Astrocyte (in vitro differentiated cells and primary cell): ENCODE measurements at regions not wholly inside any gene's neighbourhood (a gene's known extent, or its start where the extent isn't known, plus 50 kb on each side); places are given as distances from the start of the nearest gene placed in this dataset.

Experiments used
- DNase-seq: peaks from one replicate; pipeline ENCODE4 v3.0.0-alpha.2; 2010; ENCODE audit warnings: low read depth
- FAIRE-seq: peaks from 2 replicates; lab custom pipeline; 2011; peaks lifted over from hg19 to GRCh38; lab: Jason Lieb, UNC
- H2AFZ ChIP-seq: 2 replicates; pipeline ENCODE4 v1.6.0; 2012; ENCODE audit warnings: low read depth, low read length, inconsistent platforms
- H3K27ac ChIP-seq: 2 replicates; pipeline ENCODE4 v1.5.1; 2011; ENCODE audit warnings: low read depth, low read length, inconsistent platforms
- H3K27me3 ChIP-seq: 2 replicates; pipeline ENCODE4 v1.6.0; 2011; ENCODE audit warnings: low read length, inconsistent platforms; ENCODE audit not compliant: insufficient read depth
- H3K36me3 ChIP-seq: 2 replicates; pipeline ENCODE4 v1.5.1; 2011; ENCODE audit warnings: low read length, inconsistent platforms; ENCODE audit not compliant: insufficient read depth
- H3K4me1 ChIP-seq: 2 replicates; pipeline ENCODE4 v1.5.1; 2011; ENCODE audit warnings: low read length, inconsistent platforms; ENCODE audit not compliant: insufficient read depth
- H3K4me2 ChIP-seq: 2 replicates; pipeline ENCODE4 v1.6.0; 2012; ENCODE audit warnings: low read length, inconsistent platforms
- H3K4me3 ChIP-seq: 2 replicates; pipeline ENCODE4 v1.5.1; 2011; ENCODE audit warnings: low read depth, mild to moderate bottlenecking, low read length, inconsistent platforms; ENCODE audit not compliant: insufficient read depth
- H3K79me2 ChIP-seq: 2 replicates; pipeline ENCODE4 v1.6.0; 2012; ENCODE audit warnings: mild to moderate bottlenecking, low read length, inconsistent platforms; ENCODE audit not compliant: insufficient read depth
- H3K9ac ChIP-seq: 2 replicates; pipeline ENCODE4 v1.6.0; 2012; ENCODE audit warnings: mild to moderate bottlenecking, low read length, inconsistent platforms
- H3K9me3 ChIP-seq: 2 replicates; pipeline ENCODE4 v1.5.1; 2012; ENCODE audit warnings: low read depth, mild to moderate bottlenecking, low read length, inconsistent platforms; ENCODE audit not compliant: insufficient read depth
- H4K20me1 ChIP-seq: 2 replicates; pipeline ENCODE4 v1.6.0; 2012; ENCODE audit warnings: low read length, inconsistent platforms; ENCODE audit not compliant: insufficient read depth
- H3K27ac Mint-ChIP-seq: one replicate; pipeline ENCODE4 v1.8.0; 2021; ENCODE audit warnings: mild to moderate bottlenecking, mixed read lengths; ENCODE audit not compliant: unreplicated experiment
- H3K27me3 Mint-ChIP-seq: one replicate; pipeline ENCODE4 v1.8.0; 2021; ENCODE audit warnings: low read depth, mixed read lengths; ENCODE audit not compliant: unreplicated experiment
- H3K36me3 Mint-ChIP-seq: one replicate; pipeline ENCODE4 v1.8.0; 2021; ENCODE audit warnings: low read depth, mixed read lengths; ENCODE audit not compliant: unreplicated experiment
- H3K4me1 Mint-ChIP-seq: one replicate; pipeline ENCODE4 v1.8.0; 2021; ENCODE audit warnings: low read depth, mixed read lengths; ENCODE audit not compliant: unreplicated experiment
- H3K4me3 Mint-ChIP-seq: one replicate; pipeline ENCODE4 v1.8.0; 2021; ENCODE audit warnings: mild to moderate bottlenecking, moderate library complexity, mixed read lengths; ENCODE audit not compliant: unreplicated experiment
- H3K9me3 Mint-ChIP-seq: one replicate; pipeline ENCODE4 v1.8.0; 2021; ENCODE audit warnings: mild to moderate bottlenecking, mixed read lengths; ENCODE audit not compliant: unreplicated experiment
- EZH2 ChIP-seq: IDR thresholded peaks from 2 replicates; pipeline ENCODE4 v1.6.1; 2012; ENCODE audit warnings: mild to moderate bottlenecking, low read length, inconsistent platforms; ENCODE audit not compliant: insufficient read depth
- TF ChIP-seq, protein P1 (sequence below): IDR thresholded peaks from 2 replicates; pipeline ENCODE4 v1.5.1; 2011; ENCODE audit warnings: low read depth, mild to moderate bottlenecking, inconsistent platforms, low read length, moderate library complexity; ENCODE audit not compliant: insufficient read depth

GRCh38 chr14:62304257-62304656 lies 542.0 kb downstream of the SNAPC1 start:
- Histone ChIP-seq H3K9me3 (no peaks in the 10 kb centered on the region), H3K4me3 (no peak overlapping the region), H4K20me1 (no peaks in the 10 kb centered on the region), H3K36me3 (no peaks in the 10 kb centered on the region), H2AFZ (no peak overlapping the region), H3K27me3 (no peaks in the 10 kb centered on the region), H3K27ac (no peak overlapping the region), H3K9ac (no peak overlapping the region), H3K4me2 (no peak overlapping the region), H3K4me1 (peaks cover 15% of the 10 kb centered on the region), H3K79me2 (no peaks in the 10 kb centered on the region)
- FAIRE-seq (no peak), DNase-seq (no peak)
- H3K4me1 Mint-ChIP-seq = peaks cover 16% of the 10 kb centered on the region
- no peak for TF ChIP-seq EZH2
- TF ChIP-seq, protein P1, sequence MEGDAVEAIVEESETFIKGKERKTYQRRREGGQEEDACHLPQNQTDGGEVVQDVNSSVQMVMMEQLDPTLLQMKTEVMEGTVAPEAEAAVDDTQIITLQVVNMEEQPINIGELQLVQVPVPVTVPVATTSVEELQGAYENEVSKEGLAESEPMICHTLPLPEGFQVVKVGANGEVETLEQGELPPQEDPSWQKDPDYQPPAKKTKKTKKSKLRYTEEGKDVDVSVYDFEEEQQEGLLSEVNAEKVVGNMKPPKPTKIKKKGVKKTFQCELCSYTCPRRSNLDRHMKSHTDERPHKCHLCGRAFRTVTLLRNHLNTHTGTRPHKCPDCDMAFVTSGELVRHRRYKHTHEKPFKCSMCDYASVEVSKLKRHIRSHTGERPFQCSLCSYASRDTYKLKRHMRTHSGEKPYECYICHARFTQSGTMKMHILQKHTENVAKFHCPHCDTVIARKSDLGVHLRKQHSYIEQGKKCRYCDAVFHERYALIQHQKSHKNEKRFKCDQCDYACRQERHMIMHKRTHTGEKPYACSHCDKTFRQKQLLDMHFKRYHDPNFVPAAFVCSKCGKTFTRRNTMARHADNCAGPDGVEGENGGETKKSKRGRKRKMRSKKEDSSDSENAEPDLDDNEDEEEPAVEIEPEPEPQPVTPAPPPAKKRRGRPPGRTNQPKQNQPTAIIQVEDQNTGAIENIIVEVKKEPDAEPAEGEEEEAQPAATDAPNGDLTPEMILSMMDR = no peak
- no peaks in the 10 kb centered on the region for H3K27me3 Mint-ChIP-seq
- no peak overlapping the region for H3K27ac Mint-ChIP-seq
- H3K4me3 Mint-ChIP-seq = no peak overlapping the region
- H3K9me3 Mint-ChIP-seq = no peaks in the 10 kb centered on the region
- no peaks in the 10 kb centered on the region for H3K36me3 Mint-ChIP-seq

GRCh38 chr14:62307844-62308243 lies 545.6 kb downstream of the SNAPC1 start:
- H2AFZ ChIP-seq = no peak overlapping the region
- H3K36me3 Mint-ChIP-seq = no peaks in the 10 kb centered on the region
- no peak overlapping the region for H3K9ac ChIP-seq
- TF ChIP-seq, protein P1 = no peak
- no peak for TF ChIP-seq EZH2
- no peaks in the 10 kb centered on the region for H3K27me3 ChIP-seq
- FAIRE-seq (no peak), DNase-seq (no peak)
- no peak overlapping the region for H3K4me2 ChIP-seq
- H3K27ac ChIP-seq = no peak overlapping the region
- no peaks in the 10 kb centered on the region for H3K9me3 Mint-ChIP-seq
- no peaks in the 10 kb centered on the region for H3K27me3 Mint-ChIP-seq
- H3K4me1 Mint-ChIP-seq = no peaks in the 10 kb centered on the region
- H3K79me2 ChIP-seq = no peaks in the 10 kb centered on the region
- H3K4me3 Mint-ChIP-seq = no peak overlapping the region
- H3K36me3 ChIP-seq = no peaks in the 10 kb centered on the region
- H3K27ac Mint-ChIP-seq = no peak overlapping the region
- H3K4me1 ChIP-seq = no peaks in the 10 kb centered on the region
- H3K9me3 ChIP-seq = no peaks in the 10 kb centered on the region
- no peaks in the 10 kb centered on the region for H4K20me1 ChIP-seq
- no peak overlapping the region for H3K4me3 ChIP-seq

- FAIRE-seq = no peak
- Histone ChIP-seq H3K9me3 (no peaks in the 10 kb centered on the region), H3K4me2 (no peak overlapping the region), H3K27me3 (no peaks in the 10 kb centered on the region), H3K27ac (no peak overlapping the region), H3K9ac (no peak overlapping the region), H2AFZ (no peak overlapping the region), H3K36me3 (no peaks in the 10 kb centered on the region), H3K79me2 (no peaks in the 10 kb centered on the region), H3K4me3 (no peak overlapping the region), H4K20me1 (no peaks in the 10 kb centered on the region), H3K4me1 (no peaks in the 10 kb centered on the region)
- Mint-ChIP-seq H3K4me1 (no peaks in the 10 kb centered on the region), H3K27me3 (no peaks in the 10 kb centered on the region), H3K9me3 (no peaks in the 10 kb centered on the region), H3K36me3 (no peaks in the 10 kb centered on the region), H3K27ac (no peak overlapping the region), H3K4me3 (no peak overlapping the region)
- no peak for DNase-seq
- TF ChIP-seq, protein P1 = no peak
- no peak for TF ChIP-seq EZH2
These were observed 546.1 kb downstream of the SNAPC1 start for GRCh38 chr14:62308316-62308715.
